SKM-1 (cell line): ENCODE measurements at regions not wholly inside any gene's neighbourhood (a gene's known extent, or its start where the extent isn't known, plus 50 kb on each side); places are given as distances from the start of the nearest gene placed in this dataset.
"Not testable (repeated sequence)": the region's sequence is repeated elsewhere in the genome, so short reads cannot be mapped to it uniquely, and the experiment has no call there.

Experiments used
- DNase-seq: peaks from one replicate; lab custom pipeline; 2025; ENCODE audit not compliant: unreplicated experiment; lab: John Stamatoyannopoulos, UW

DNA sequence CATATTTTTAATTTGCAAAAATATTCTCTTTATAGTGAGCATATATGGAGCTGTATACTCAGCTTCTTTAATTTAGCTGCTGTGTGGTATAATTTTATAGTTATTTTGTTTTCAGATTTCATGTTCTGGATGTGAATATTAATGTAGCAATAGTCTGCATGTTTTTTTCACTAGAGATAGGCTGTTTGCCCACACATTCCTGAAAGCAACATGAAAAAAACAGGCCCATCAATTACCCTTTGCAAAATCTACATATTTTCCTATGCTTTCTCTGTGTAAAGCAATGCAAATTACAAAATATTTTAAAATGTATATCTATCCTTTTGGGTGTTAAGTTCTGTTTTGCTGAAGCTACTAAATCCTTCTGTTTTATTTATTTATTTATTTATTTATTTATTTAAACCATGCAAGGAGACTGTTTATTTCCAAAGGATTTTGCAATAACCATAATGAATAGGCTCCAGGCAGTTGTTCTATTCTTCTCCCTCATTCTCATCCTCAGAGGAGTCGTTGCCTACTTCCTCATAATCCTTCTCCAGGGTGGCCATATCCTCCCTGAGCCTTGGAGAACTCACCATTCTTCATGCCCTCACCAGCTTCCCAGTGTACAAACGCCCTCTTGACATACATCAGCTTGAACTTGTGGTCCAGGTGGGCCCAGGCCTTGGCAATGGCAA, 277.1 kb downstream of the ANKRD50 start:
- no peak for DNase-seq

DNA sequence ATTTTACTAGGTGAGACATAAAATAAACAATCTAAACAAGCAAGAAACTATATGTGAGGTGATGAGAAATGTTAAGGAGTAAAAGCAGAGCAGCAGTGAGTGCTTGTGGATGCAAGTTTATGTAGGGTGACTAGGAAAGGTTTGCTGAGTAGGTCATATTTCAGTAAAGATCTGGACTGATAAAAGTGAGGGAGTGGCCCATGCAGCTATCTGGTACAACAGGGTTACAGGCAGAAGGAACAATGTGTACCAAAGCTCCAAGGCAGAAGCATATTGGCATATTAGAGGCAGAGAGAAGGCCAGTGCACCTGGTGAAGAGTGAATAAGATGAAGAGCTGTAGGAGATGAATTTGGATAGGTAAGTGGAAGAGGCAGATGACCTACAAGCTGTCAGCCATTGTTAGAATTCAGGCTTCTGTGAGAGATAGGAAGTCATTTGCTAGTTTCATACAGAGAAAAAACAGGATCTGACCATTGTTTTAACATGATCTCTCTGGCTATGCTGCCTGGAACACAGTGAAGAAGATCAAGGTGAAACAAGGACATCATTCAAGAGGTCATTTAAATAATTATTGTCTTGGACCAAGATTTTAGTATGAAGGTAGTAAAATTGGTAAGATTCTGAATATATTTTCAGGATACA, 274.6 kb downstream of the ANKRD50 start:
- no peak for DNase-seq

DNA sequence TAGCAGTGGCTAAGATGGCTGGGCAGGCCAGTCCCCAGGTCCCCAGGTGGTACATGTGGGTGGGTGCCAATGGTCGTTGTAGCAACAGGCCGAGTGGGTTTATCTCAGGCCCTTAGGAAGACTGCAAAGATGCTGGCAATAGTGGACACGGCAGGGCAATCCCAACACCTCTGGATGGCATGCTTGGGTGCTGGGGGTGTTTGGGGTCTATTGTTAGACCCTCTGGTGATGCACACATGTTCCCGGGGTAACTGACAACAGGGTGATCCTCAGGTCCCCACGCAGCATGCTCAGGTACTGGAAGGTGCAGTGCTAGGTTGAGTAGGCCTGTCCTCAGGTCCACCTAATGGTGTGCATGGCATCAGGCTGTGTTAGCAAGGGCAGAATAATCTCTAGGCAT, 267.5 kb downstream of the ANKRD50 start:
- no peak for DNase-seq

DNA sequence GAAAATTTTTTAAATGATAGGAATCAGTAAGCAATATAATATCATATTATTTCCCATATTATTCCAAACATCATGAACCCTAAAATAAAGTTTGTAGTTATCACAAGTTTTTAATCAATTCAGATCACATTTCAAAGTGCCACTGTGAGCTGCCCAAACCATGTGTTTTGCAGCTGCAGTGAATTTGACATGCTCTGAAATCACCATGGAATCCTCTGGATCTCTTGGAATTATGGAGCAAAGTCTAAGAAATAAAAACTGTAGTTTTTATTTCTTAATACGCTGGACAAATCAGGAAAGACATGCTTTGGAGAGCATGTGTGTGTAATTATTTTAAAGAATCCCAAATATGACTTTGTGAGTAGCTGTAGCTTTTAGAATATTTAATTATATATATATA, 262.7 kb downstream of the ANKRD50 start:
- no peak for DNase-seq

DNA sequence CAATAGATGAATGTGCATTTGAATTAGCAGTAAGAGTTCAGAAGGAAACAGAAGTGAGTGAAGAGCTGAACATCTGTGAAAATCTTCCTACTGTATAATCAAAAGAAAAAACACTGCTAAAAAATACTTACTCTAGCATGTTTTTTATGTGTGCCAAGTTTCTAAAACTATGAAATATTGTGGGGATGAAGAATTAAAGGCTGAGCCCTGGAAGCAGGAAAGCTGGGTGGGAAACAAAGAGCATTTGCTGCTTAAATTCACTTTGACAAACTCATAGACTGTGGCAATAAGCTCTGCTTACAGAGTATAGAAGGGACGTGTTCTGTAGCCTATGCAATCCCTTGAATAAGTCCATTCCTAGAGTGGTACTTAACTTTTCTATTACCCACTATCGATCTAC, 261.7 kb downstream of the ANKRD50 start:
- no peak for DNase-seq

DNA sequence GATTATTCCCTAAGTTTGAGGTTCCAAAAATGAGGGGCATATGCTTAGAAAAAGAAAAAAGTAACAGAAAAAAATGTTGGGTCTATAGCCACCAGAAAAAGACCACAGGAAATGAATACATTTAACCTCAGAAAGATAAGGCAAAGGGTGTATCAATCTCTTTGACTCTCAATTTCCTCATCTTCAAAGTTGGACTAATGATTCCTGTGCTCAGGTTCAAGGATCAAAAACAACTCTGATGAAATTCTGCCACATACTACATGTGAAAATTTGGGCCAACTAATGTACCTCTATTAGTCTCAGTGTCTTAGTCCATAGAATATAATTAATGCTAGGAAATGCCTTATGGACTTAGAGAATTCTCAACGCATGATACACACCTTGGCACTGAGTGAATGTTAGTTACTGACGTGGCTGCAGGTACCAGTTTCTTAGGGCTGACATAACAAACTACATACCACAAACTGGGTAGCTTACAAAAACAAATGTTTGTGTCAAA, 257.7 kb downstream of the ANKRD50 start:
- no peak for DNase-seq

DNA sequence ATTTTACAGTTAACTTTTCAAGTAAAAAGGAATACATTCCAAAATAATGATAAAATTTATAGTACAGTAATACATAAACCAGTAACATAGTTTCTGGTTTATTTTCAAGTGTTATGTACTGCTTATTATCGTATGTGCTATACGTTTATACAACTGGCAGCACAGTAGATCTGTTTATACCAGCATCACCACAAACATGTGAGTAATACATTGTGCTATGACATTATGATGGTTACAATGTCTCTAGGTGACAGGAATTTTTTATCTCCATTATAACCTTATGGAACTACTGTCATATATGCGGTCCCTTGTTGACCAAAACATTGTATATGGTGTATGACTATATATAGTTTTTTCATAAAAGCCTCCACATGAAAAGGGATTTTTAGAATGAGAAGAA, 256.9 kb downstream of the ANKRD50 start:
- DNase-seq, result no peak

DNA sequence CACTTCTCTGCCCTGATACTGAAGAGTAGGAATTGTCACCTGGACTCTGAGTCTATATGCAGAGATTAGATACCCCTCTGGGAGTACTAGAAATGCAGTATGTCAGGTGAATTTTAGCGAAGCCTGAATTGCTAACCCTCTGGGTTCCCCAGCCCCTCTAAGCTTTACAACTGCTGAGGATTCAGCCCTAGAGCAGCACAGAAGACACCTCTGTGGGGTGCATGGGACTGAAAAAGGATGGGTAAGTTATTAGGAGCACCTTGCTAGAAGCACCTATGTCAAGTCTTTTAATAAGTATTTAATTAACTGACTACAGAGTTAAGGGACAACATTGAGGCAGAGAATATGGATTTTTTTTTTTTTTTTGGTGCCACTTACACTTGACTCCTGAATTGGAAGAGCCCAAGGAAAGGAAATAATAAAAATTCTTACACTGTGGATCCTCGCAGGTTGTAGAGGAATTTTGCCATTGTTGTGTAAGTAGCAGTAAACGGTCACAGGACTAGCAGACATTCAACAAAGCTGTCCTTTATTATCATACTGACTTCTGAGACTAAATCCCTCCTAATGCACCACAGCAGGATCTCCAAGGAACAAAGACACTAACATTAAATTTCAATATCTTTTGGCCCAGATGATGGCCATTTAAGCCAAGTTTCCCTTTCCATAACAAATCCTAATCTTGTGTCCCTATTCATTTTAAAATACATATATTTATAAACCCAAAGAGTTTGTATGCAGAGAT, 253.2 kb downstream of the ANKRD50 start:
- DNase-seq, result no peak

DNA sequence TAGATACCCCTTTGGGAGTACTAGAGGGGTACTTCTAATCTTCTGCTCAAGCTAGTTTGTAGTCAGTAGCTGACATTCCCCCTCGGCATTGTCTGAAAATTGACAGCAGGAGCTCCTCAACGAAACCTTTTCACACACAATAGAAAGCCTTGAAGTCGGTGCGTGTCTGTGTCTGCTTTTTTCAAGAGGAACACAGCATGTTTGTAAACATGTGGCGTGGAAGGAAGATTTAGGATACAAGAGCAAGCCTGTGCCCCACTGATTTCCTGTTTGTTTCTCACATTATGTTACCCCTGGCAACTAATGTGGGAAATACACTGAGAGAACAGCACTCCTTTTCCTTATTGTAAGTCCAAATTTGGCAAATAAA, 252.6 kb downstream of the ANKRD50 start:
- no peak for DNase-seq

DNA sequence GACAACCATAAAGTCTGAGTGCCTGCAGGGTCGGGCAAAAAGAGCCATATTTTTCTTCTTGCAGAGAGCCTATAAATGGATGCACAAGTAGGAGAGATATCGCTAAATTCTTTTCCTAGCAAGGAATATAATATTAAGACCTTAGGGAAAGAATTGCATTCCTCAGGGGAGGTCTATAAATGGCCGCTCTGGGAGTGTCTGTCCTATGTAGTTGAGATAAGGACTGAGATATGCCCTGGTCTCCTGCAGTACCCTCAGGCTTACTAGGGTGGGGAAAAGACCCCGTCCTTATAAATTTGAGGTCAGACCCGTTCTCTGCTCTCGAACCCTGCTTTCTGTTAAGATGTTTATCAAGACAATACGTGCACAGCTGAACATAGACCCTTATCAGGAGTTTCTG, 250.9 kb downstream of the ANKRD50 start:
- not testable (repeated sequence) for DNase-seq

DNA sequence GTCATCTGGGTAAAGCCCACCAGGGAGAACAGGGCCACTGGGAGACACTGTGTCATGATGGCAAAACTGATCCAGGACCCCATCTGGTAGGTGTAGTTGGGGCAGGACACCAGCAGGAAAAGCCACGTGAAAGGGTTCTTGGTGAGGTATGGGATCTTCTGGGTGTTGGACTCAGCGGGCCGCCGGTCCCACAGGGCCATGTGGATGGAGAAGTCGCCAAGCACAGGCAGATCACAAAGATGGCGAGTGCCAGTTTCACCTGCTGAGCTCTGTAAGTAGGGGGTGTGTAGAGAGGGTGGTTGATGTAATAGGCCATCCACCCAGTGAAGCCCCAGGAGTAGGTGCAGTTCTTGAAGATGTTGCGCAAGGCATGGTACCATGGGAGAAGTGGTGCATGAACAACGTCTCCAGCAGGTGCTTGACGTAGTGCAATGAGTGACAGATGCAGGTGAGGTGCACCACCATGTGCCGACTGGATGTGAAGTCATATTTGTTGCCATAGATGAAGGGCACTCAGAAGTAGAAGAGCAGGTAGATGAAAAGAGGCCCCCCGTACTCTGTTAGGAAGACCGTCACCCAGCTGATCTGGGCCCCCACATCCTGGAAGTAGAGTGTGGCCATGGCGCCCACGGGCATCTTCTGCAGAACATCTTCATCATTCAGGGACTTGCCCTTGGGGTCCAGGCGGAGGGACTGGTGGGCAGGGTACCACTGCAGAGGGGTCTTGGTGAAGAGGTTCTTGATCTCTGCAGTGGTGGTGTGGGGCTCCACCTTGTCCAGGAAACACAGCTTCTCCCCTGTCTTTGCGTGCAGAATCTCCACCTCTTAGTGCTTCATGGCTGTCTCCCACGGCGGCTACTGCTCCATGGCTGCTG, 249.3 kb downstream of the ANKRD50 start:
- DNase-seq, result no peak

DNA sequence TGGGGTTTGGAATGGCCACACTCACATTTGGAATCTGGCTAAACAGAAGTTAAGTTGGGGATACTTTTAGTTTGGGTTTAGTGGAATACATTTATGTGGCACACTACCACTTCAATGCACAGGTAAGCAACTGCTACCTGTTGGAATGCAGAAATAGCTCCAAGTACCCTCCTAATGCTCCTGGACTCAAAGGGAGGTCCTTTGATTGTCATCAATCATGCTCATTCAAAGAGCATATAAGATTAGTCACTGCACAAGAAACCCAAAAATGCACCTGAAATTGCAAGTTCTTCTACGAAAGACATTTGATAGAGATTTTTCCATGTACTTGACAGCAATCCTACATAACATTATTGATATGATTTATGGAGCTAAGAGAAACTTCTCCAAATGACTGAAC, 247.7 kb downstream of the ANKRD50 start:
- no peak for DNase-seq

DNA sequence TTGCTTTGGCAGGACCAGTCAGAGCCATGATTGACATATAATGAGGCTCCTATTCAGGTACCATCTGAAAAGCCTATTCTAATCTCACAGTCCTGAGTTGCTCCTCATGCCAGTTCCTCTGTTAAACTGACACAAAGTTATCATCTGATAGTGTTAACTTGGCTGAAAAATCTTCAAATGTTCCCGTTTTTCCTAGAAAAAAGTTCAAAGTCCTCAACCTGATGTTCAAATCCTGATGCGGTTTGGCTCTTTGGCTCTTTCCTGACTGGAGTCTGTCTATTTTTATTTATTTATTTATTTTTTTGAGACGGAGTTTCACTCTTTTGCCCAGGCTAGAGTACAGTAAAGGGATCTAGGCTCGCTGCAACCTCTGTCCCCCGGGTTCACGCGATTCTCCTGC, 244.2 kb downstream of the ANKRD50 start:
- no peak for DNase-seq

DNA sequence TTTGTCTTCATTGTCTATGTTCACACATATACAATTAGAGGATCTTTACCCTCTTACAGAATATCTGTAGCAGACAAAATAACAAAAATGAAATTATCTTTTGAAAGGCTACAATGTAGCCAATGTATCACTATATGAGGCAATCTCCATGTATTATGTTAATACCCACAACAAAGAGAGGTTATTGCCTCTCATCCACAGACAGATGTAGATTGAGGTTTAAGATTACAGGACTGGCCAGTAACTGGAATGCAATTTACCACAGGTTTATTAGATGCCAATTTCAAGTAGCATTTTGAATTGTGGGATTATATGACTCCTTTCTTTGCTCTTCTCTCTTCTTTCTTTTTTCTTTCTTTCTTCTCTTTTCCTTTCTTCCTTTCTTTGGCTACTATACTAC, 242.6 kb downstream of the ANKRD50 start:
- DNase-seq, result no peak

DNA sequence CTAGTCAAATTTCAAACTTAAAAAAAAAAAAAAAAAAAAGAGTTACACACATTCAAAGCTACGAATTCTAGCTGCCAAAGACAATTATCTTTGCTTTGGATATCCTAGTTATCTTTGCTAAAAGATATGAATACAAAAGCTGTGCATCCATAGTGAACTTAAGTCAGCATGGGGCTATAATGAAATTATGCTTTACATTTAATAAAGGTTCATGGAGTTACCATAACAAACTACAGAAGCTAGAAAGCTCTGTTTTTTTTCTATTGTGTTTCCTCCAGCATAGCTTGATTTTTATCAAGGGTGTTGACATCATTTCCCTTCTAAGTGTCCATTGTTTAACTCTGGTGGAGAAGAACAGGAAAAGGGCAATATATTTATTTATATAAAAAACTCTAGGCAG, 234.1 kb downstream of the ANKRD50 start:
- no peak for DNase-seq

DNA sequence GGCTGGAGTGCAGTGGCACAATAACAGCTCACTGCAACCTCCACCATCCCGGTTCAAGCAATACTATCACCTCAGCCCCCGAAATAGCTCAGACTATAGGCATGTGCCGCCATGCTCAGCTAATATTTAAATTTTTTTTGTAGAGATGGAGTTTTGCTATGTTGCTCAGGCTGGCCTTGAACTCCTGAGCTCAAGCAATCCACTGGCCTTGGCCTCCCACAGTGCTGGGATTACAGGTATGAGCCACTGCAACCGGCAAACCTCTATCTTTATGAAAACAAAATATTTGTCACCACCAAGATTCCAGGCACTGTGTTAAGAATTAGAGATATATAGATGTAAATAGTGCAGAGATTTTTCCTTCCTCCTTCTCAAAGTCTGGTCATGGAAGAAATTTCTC, 232.5 kb downstream of the ANKRD50 start:
- no peak for DNase-seq

DNA sequence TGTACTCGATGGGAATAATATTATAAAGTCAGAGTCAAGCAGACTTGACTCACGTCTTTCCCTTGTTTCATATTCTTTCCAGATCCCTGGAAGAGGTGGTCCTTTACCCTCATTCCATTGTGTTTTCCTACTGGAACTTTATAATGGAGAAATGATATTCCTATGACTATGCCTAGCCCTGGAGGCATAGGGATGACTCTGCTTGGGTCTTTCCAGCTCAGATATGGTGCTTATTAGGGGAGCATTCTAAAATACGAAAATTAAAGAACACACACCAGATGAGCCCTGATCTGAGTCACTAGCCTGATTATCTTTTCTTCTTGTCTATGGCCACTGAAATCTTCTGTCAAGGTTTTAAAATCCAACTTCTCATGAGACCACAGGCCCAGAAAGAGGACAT, 231.4 kb downstream of the ANKRD50 start:
- no peak for DNase-seq

DNA sequence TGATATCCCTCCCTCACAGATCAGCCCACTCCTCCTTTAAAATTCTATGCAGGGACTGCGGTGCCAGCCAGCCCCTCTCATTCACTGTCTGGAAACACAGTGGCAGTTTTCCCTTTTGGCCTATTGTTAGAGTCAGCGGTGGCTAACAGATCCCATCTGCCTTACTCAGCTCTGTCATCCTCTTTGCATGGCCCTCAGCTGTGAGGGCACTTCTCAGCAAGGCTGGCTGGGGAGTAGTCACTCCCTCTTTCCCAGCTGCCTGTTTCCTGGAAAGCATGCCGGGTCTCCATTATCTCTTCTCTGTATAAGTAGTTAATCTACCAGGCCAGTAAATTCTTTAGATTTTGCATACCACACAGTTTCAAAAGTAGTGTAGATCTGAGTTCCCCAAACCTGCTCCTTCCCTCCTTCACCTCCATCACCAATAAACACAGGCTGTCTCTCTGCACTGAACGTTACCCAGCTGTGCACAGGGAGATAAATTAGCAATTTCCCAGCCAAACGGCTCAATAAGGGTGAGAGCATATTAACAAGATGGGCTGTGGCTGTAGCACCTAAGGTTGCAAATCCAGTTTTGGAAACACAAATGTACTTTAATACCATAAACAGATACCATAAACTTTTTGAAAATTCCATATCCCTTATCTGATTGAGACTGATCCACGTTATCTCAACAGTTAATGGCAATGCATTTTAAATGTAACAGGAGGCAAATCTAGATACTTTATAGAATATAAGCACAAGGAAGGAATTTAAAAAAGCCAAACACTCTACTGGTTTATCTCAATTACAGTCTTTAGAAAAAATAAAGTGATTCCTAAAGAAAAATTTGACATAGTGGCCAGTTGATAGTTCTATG, 229.3 kb downstream of the ANKRD50 start:
- no peak for DNase-seq

DNA sequence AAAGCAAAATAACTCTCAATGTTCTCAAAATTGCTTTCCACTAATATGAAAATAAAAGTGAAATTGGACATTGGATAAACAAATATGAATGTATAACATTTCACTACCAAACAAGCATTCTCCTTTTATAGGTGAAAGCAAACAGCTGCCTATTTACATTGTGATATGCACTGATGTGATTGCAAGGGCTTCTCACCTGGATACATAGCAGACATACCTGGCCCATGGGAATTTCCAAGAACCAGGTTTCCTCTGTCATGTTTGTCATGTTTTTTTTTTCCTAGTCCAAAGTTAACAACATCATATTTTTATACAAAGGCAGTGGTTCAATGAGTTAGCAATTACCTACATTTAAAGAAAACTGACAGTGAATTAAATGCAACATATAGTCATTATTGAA, 228.5 kb downstream of the ANKRD50 start:
- no peak for DNase-seq

DNA sequence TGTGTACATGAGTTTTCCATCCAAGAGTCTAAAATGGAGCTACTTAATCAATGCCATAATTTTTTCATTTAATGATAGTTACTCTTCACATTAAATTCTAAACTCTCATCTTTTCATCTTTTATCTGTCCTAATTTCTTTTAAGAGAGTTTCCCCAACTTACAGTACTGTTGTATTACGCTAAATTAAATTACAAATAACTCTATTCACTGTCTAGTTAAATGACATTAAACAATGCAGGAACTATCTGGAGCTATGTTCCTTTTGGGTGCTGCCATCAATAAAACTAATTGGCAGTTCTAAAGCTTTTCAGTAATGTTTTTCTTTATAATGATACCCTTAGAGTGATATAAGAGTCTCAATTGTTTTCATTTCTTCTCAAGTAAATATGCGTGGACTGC, 227.6 kb downstream of the ANKRD50 start:
- DNase-seq, result no peak
